Fibroblast of pulmonary artery (primary cell): ENCODE measurements at regions not wholly inside any gene's neighbourhood (a gene's known extent, or its start where the extent isn't known, plus 50 kb on each side); places are given as distances from the start of the nearest gene placed in this dataset.

Source experiments
- DNase-seq: peaks from one replicate; pipeline ENCODE4 v3.0.0-alpha.2; 2010; ENCODE audit warnings: low read depth
- H3K4me3 ChIP-seq: replicated peaks from 2 replicates; pipeline ENCODE4 v1.5.1; 2011; ENCODE audit warnings: low read depth, mild to moderate bottlenecking, control low read depth, low read length, moderate library complexity
- CTCF ChIP-seq: IDR thresholded peaks from 2 replicates; pipeline ENCODE4 v1.5.1; 2011; ENCODE audit warnings: mild to moderate bottlenecking, control low read depth, low read length, inconsistent platforms; ENCODE audit errors: missing control alignments

GRCh38 chr7:124085179-124085578, 52.3 kb upstream of the TMEM229A start:
- H3K4me3 ChIP-seq: no peak overlapping the region
- no peak for TF ChIP-seq CTCF
- DNase-seq: peak; percentile 97

DNA sequence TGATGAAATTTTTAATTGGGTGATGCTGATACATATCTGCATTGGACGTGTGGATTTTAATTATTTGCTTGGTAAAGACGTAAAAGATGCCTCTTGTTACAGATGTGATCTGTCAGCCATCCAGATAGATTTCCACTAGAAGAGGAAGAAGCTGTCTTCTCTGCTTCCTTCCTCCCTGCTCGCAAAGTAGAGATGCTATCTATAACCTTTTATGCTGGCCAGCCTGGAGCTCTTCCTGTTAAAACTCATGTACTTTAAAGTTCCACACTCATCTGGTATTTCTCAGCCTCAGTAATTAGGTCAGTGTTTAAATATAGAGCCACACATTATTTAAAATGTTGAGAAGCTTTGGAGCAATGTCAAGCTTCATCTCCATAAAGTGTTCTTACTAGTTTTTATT, 51.2 kb upstream of the TMEM229A start:
- peak; percentile 55 for DNase-seq
- TF ChIP-seq CTCF: no peak
- no peak overlapping the region for H3K4me3 ChIP-seq
